Osteoblast (primary cell): ENCODE measurements at regions not wholly inside any gene's neighbourhood (a gene's known extent, or its start where the extent isn't known, plus 50 kb on each side); places are given as distances from the start of the nearest gene placed in this dataset.

Source experiments
- DNase-seq: peaks from one replicate; pipeline ENCODE4 v3.0.0; 2011; ENCODE audit warnings: low spot score, mixed read lengths; ENCODE audit not compliant: insufficient read length; ENCODE audit errors: missing footprints
- H2AFZ ChIP-seq: 2 replicates; pipeline ENCODE4 v1.6.0; 2011; ENCODE audit warnings: mild to moderate bottlenecking, low read length
- H3K27ac ChIP-seq: 2 replicates; pipeline ENCODE4 v1.5.1; 2011; ENCODE audit warnings: mild to moderate bottlenecking, low read depth, low read length, moderate library complexity
- H3K27me3 ChIP-seq: 2 replicates; pipeline ENCODE4 v1.6.0; 2012; ENCODE audit warnings: mild to moderate bottlenecking, control low read depth, inconsistent platforms, low read length, moderate library complexity; ENCODE audit not compliant: insufficient read depth
- H3K36me3 ChIP-seq: 2 replicates; pipeline ENCODE4 v1.5.1; 2011; ENCODE audit warnings: mild to moderate bottlenecking, low read length, control low read depth, moderate library complexity; ENCODE audit not compliant: insufficient read depth
- H3K4me1 ChIP-seq: 2 replicates; pipeline ENCODE4 v1.5.1; 2011; ENCODE audit warnings: mild to moderate bottlenecking, low read length, control low read depth, moderate library complexity; ENCODE audit not compliant: insufficient read depth
- H3K4me2 ChIP-seq: 2 replicates; pipeline ENCODE4 v1.6.0; 2011; ENCODE audit warnings: mild to moderate bottlenecking, low read length; ENCODE audit not compliant: insufficient read depth
- H3K4me3 ChIP-seq: fragments of 200-600 bp; sonication (generic); 3 replicates; pipeline ENCODE4 v1.5.1; 2012; ENCODE audit warnings: mild to moderate bottlenecking, low read length, inconsistent platforms; ENCODE audit not compliant: insufficient read depth
- H3K79me2 ChIP-seq: 2 replicates; pipeline ENCODE4 v1.6.0; 2012; ENCODE audit warnings: mild to moderate bottlenecking, low read length, control low read depth, inconsistent platforms; ENCODE audit not compliant: insufficient read depth
- H3K9me3 ChIP-seq: 2 replicates; pipeline ENCODE4 v1.5.1; 2011; ENCODE audit warnings: low read depth, low read length, control low read depth
- H4K20me1 ChIP-seq: 2 replicates; pipeline ENCODE4 v1.6.0; 2012; ENCODE audit warnings: mild to moderate bottlenecking, low read length, control low read depth; ENCODE audit not compliant: insufficient read depth
- TF ChIP-seq, protein P1 (sequence below): IDR thresholded peaks from 2 replicates; pipeline ENCODE4 v1.5.1; 2011; ENCODE audit warnings: mild to moderate bottlenecking, low read depth, low read length, moderate library complexity; ENCODE audit errors: extremely low read depth

GRCh38 chr10:117427356-117427755 is 52.1 kb upstream of the PDZD8 start:
- Histone ChIP-seq H3K79me2 (no peaks in the 10 kb centered on the region), H3K36me3 (no peaks in the 10 kb centered on the region), H4K20me1 (no peaks in the 10 kb centered on the region), H3K27me3 (peaks cover 5% of the 10 kb centered on the region), H2AFZ (no peak overlapping the region), H3K4me2 (no peak overlapping the region), H3K9me3 (no peaks in the 10 kb centered on the region), H3K4me3 (no peak overlapping the region), H3K27ac (no peak overlapping the region), H3K4me1 (peaks cover 6% of the 10 kb centered on the region)
- peak; percentile 45 for DNase-seq
- TF ChIP-seq, protein P1, sequence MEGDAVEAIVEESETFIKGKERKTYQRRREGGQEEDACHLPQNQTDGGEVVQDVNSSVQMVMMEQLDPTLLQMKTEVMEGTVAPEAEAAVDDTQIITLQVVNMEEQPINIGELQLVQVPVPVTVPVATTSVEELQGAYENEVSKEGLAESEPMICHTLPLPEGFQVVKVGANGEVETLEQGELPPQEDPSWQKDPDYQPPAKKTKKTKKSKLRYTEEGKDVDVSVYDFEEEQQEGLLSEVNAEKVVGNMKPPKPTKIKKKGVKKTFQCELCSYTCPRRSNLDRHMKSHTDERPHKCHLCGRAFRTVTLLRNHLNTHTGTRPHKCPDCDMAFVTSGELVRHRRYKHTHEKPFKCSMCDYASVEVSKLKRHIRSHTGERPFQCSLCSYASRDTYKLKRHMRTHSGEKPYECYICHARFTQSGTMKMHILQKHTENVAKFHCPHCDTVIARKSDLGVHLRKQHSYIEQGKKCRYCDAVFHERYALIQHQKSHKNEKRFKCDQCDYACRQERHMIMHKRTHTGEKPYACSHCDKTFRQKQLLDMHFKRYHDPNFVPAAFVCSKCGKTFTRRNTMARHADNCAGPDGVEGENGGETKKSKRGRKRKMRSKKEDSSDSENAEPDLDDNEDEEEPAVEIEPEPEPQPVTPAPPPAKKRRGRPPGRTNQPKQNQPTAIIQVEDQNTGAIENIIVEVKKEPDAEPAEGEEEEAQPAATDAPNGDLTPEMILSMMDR, result no peak

- Histone ChIP-seq H3K27ac (no peak overlapping the region), H3K27me3 (peaks cover 10% of the 10 kb centered on the region), H4K20me1 (no peaks in the 10 kb centered on the region), H3K4me1 (peaks cover under 1% of the 10 kb centered on the region), H3K9me3 (no peaks in the 10 kb centered on the region), H3K36me3 (no peaks in the 10 kb centered on the region), H3K4me2 (no peak overlapping the region), H2AFZ (no peak overlapping the region), H3K79me2 (no peaks in the 10 kb centered on the region), H3K4me3 (no peak overlapping the region)
- peak; percentile 32 for DNase-seq
- TF ChIP-seq, protein P1, result no peak
Observed at GRCh38 chr10:117425974-117426566, 50.8 kb upstream of the PDZD8 start.

- Histone ChIP-seq H3K27me3 (peaks cover 10% of the 10 kb centered on the region), H3K4me2 (no peak overlapping the region), H3K36me3 (no peaks in the 10 kb centered on the region), H3K27ac (no peak overlapping the region), H3K4me1 (no peaks in the 10 kb centered on the region), H4K20me1 (no peaks in the 10 kb centered on the region), H3K9me3 (no peaks in the 10 kb centered on the region), H3K79me2 (no peaks in the 10 kb centered on the region), H3K4me3 (no peak overlapping the region), H2AFZ (no peak overlapping the region)
- TF ChIP-seq, protein P1, result no peak
- no peak for DNase-seq
Observed at GRCh38 chr10:117424883-117425649, 49.8 kb upstream of the PDZD8 start.
